BJ (cell line): ENCODE measurements at regions not wholly inside any gene's neighbourhood (a gene's known extent, or its start where the extent isn't known, plus 50 kb on each side); places are given as distances from the start of the nearest gene placed in this dataset.

Experiments used
- CTCF ChIA-PET: fragments of 350-600 bp; formaldehyde crosslinking; extraction: SDS; loops from one replicate; lab custom pipeline; 2021; ENCODE audit warnings: antibody characterized with exemption, inconsistent platforms; lab: Yijun Ruan, JAX
- POLR2A ChIA-PET: fragments of 300-600 bp; sonication (Branson Sonifier 250); formaldehyde crosslinking; extraction: SDS; loops from one replicate; lab custom pipeline; 2021; ENCODE audit warnings: antibody characterized with exemption; lab: Charles Lee
- DNase-seq: peaks from one replicate; pipeline ENCODE4 v3.0.0-alpha.2; 2011; ENCODE audit warnings: low read depth
- H3K27me3 ChIP-seq: 2 replicates; pipeline ENCODE4 v1.6.0; 2011; ENCODE audit warnings: low read length; ENCODE audit not compliant: control insufficient read depth, insufficient read depth
- H3K36me3 ChIP-seq: 2 replicates; pipeline ENCODE4 v1.5.1; 2011; ENCODE audit warnings: low read length; ENCODE audit not compliant: control insufficient read depth, insufficient read depth
- H3K4me3 ChIP-seq: 2 replicates; pipeline ENCODE4 v1.5.1; 2011; ENCODE audit warnings: low read depth, mild to moderate bottlenecking, control low read depth, low read length
- CTCF ChIP-seq: IDR thresholded peaks from 2 replicates; pipeline ENCODE4 v1.5.1; 2011; ENCODE audit warnings: low read depth, mild to moderate bottlenecking, control low read depth, inconsistent platforms, low read length, moderate library complexity; ENCODE audit not compliant: insufficient read depth

GRCh38 chr21:34202553-34203372 is 129.4 kb downstream of the MRPS6 start:
- ChIA-PET CTCF (interaction anchor here (0.6 to 3.9 kb wide), 17 partner anchors 9 to 283 kb away, joined by 3 to 33 read pairs (median 5); no protein-coding TSS in a partner anchor), POLR2A (no interaction called here)
- DNase-seq: no peak
- H3K4me3 ChIP-seq: no peak overlapping the region
- no peak for TF ChIP-seq CTCF
- no peaks in the 10 kb centered on the region for H3K36me3 ChIP-seq
- H3K27me3 ChIP-seq: no peaks in the 10 kb centered on the region

DNA sequence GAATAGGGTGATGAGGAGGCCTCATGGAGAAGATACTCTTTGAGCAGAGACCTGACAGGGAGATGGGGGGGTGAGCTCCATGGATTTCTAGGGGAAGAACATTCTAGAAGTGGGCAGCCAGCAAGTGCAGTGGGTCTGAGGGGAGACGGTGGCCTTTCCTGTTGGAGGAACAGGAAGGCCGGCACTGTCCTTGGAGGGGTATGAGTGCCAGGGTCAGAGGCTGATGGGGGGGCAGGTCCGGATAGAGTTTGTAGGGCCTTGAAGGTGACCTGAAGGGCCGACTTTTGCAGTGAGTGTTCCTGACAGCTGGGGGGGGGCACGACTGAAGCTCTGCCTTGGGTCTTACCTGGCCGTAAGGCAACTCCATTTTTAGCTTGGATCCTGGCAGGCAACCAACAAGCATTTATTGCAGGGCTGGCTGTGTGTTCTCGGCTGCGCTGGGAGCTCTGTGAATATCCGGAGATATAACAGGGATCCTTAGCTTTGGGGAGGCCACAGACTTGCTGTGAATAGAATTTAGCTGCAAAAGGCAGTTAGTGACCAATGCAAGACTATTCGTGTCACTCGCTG is 130.6 kb downstream of the MRPS6 start:
- Histone ChIP-seq H3K36me3 (no peaks in the 10 kb centered on the region), H3K27me3 (no peaks in the 10 kb centered on the region), H3K4me3 (no peak overlapping the region)
- POLR2A ChIA-PET: no interaction called here
- CTCF ChIA-PET: interaction anchor here (0.6 to 3.9 kb wide), 6 partner anchors 12 to 284 kb away, joined by 3 to 33 read pairs (median 6); no protein-coding TSS in a partner anchor
- no peak for DNase-seq
- TF ChIP-seq CTCF: no peak

DNA sequence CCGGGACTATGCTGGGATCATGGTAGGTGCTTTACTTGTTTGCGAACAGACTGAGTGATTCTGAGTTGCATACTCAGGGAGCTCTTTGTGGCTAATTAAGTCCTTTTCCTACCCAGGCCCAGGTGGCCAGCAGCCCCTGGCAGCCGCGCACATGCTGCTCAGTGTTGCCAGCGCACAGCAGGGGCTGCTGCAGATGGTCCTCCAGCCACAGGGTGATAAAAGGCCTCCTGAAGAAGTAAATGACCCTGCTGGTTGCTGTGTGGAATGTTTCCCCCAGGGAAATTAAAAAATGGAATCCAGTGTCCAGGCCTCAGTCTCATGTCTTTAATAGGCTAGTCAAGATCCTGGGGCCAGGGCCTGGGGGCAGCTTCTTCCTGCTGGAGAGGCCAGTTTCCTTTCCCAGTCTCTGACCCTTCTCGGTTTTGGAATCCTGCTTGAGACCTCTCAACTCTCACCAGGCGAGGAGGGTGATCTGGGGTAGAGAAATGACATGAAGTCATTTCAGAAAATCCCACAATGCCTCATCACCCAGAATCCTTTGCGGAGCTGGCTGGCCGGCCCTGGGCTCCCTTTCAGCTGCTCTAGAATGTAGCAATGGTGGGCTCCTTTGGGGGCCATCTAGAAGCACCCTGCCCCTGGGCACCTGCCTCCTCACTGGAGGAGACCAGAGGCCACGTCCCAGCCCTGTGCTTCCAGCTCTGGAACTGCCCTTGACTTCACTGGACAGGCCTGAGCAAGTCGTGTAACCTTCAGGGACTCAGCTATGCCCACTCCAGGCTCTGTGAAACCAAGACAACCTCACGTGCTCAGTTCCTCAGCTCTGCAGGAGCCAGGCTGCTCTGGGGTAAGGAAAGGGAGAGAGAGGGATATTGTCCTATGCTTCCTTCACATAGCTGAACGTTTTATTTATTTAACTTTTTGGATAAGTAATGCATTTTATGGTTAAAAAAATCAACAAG is 131.4 kb downstream of the MRPS6 start:
- no peak for DNase-seq
- H3K36me3 ChIP-seq: no peaks in the 10 kb centered on the region
- CTCF ChIA-PET: interaction anchor here (1.2 to 3.9 kb wide), 3 partner anchors 12 to 281 kb away, joined by 3 to 21 read pairs (median 8); no protein-coding TSS in a partner anchor
- H3K4me3 ChIP-seq: no peak overlapping the region
- POLR2A ChIA-PET: no interaction called here
- no peak for TF ChIP-seq CTCF
- no peaks in the 10 kb centered on the region for H3K27me3 ChIP-seq

- no peak for TF ChIP-seq CTCF
- no peaks in the 10 kb centered on the region for H3K36me3 ChIP-seq
- CTCF ChIA-PET: interaction anchor here (0.6 to 3.9 kb wide), 3 partner anchors 10 to 282 kb away, joined by 3 to 21 read pairs (median 8); no protein-coding TSS in a partner anchor
- no peak for DNase-seq
- POLR2A ChIA-PET: no interaction called here
- H3K4me3 ChIP-seq: no peak overlapping the region
- no peaks in the 10 kb centered on the region for H3K27me3 ChIP-seq
Measured at GRCh38 chr21:34205811-34206571, 132.6 kb downstream of the MRPS6 start.
